HG03469 (cell line): ENCODE measurements at regions not wholly inside any gene's neighbourhood (a gene's known extent, or its start where the extent isn't known, plus 50 kb on each side); places are given as distances from the start of the nearest gene placed in this dataset.
"Not testable (repeated sequence)": the region's sequence is repeated elsewhere in the genome, so short reads cannot be mapped to it uniquely, and the experiment has no call there.

Experiments
- ATAC-seq: cut with Tn5 transposase; IDR thresholded peaks from one replicate; pipeline ENCODE4 v1.9.1; 2021; ENCODE audit warnings: mild to moderate bottlenecking, moderate library complexity, moderate number of reproducible peaks; ENCODE audit not compliant: unreplicated experiment

DNA sequence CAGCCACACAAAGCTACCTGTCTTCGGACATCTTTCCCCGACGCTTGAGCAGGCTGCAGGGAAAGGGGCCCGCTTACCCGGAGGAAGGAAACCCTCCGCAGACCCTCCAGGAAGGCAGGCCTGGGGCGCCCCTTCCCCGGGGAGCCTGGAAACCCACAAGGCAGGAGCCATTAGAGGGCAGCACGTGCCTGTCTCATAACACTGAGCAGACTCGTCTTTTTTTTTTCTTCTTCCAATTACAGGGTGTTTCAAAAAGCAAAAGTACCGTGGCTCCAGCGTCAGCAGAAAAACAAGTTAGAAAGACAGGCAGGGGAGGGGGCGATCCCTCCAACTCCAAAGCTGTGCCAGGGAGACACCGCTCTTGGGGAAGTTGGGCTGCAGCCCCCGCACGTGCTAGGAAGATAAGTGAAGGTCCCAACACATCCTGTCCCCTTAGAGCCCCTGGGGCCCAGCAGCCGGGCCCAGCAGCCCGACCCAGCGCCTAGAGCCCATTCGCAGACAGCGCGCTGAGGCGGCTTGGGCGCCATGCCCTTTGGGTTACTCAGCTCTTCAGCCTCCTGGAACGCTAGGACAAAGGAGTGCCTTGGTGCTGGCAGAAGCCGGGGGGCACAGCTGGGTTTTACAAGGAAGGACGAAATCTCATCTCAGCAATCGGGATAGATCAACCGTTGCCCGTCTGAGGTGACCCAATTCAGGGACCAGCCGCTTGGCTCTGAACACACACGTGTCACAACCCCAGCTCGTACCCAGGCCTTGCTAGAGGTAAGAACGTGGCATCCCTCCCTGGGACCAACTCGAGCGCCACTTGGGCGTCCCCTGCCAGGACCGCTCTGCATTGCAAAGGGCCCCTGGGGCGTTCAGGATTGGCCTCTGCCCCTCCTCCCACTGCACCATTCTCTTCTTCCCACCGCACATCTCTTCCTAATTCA lies 136.3 kb downstream of the LY86 start:
- ATAC-seq: no peak

DNA sequence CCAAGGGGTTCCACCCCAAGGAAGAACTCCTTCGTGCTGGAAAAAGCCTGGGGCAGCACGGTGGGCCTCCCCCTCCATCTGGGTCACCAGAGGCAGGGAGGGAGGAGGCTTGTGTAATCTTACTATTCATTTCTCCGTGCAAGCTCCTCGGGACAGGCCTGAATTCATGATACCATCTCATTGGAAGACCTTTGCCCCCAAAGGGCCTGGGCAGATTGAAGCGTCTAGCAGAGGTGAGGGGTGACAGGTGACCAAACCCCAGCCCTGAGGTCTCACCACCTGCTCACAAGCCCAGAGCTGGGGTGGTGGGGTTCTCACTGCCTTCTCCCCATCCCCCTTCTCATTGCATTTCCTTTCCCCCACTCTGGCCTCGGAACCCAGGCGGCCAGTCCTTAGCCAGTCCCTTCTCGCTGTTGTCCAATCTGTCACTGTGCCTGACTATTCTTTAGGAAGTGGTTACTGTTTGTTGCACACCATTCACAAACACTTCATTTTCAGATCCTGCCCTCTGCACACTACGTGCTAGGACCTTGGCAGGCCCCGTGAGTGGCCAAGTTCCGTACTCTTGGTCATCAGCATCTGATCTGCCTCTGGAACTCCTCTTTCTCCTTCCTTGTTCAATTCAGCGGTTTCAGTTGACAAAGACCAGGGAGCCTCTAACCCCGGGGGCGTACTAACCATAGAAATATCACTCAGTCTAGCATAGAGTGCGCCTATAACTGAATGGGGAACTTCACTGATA lies 137.1 kb downstream of the LY86 start:
- no peak for ATAC-seq

DNA sequence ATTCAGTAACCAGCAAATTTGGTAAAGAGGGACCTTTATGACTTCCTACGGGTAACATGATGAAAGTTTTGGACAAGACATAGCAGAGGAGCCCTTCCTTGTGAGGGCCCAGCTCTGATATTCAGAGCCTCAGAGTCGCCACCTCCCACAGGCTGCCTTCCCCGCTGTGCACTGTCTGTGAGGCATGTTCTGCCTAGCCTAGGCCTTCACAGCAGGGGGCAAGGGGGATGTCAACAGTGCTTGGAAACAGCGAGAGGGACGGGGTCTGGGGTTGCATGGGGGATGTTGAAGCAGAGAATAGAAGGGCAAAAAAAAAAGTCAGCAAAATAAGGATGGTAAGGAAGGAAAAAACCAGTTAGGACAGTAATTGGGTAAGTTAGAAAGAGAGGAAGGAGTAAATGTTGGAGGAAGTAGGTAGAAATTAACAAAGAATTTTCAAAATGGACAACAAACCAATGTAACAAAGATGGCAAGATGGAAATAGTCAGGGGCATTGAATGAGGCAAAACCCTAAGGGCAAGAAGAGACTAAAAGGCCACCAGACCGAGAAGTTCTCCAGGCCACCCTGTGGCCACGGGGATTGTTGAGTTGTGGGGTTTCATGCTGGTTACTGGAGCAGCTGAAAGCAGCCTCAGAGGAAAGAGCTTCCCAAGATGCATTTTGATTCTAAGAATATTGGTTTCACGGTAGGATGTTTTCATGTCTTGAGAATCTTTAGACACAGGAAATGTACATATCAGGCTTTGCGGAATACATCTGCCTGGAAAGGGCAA lies 139.8 kb downstream of the LY86 start:
- no peak for ATAC-seq

DNA sequence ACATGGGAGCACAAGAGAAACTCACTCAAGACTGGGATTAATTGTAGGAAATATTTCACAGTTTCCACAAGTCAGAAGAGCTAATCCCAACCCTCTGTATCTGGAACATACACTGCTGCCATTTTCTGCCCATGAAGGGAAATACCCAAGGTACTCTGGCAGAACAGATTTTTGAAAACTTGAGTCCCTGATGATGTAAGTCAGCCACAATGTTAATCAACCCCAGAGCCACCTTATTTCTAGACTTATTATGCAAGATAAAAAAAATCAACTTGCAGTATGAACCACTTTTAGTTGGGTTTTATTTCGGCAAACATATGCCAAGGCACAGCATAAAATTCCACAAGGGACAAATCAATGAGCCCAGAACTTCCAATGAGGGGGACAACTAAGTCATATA lies 141.5 kb downstream of the LY86 start:
- no peak for ATAC-seq

DNA sequence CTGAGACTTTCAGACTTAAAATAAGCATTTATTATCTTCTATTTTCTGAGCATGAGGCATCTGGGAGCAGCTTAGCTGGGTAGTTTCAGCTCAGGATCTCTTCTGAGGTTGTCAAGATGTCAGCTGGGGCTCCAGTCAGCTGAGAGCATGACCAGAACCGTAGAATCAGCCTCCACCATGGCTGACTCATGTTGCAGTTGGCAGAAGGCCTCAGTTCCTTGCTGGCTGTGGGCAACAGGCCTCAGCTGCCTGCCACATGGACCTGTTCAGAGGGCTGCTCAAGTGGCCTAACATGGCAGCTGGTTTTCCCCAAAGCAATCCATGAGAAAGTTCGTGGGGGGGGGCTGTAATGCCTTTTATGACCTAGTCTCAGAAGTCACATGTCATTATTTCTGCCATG lies 142.3 kb downstream of the LY86 start:
- no peak for ATAC-seq

DNA sequence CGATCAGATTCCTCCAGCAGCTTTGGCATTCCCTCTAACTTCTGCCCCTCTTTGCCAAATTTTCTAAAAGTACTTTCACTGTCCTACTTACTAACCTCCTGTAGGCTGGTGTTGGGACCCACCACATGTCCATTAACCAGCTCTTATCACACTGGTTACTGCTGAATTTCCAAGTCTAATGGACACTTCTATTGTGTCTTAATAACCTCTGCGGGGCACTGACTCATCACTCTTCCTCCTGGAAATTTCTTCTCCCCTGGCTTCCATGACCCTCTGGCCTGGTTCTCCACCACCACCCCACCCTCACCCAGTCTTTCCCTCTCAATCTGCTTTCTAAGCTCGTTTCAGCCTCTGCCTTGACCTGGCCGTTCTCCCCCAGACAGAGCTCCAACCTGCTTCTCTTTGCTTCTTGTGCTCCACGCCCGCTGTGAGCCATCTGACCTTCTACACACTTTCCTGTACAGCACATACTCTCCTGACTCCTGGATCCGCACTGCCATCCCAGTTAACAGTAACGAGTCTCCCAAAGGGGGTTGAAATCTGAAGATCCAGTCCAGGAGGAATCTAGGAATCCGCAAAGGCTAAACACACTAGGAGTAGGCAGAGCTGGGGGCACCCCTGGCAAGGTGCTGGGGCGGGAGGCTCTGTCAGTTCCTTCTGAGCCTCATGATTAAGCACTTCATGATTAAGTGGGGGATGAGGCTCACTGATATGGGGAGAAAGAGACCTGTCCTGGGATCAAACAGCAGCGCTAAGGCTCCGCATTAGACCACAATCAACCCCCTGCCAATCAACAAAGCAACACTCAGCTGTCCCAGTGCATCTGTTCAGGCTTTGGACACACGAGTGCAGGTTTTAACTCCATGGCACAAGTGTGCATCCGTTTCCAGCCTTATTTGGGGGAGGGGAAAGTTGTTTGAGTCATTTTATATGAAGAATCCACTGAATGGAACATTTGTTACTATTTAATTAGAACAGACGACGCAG lies 146.3 kb downstream of the LY86 start:
- no peak for ATAC-seq

DNA sequence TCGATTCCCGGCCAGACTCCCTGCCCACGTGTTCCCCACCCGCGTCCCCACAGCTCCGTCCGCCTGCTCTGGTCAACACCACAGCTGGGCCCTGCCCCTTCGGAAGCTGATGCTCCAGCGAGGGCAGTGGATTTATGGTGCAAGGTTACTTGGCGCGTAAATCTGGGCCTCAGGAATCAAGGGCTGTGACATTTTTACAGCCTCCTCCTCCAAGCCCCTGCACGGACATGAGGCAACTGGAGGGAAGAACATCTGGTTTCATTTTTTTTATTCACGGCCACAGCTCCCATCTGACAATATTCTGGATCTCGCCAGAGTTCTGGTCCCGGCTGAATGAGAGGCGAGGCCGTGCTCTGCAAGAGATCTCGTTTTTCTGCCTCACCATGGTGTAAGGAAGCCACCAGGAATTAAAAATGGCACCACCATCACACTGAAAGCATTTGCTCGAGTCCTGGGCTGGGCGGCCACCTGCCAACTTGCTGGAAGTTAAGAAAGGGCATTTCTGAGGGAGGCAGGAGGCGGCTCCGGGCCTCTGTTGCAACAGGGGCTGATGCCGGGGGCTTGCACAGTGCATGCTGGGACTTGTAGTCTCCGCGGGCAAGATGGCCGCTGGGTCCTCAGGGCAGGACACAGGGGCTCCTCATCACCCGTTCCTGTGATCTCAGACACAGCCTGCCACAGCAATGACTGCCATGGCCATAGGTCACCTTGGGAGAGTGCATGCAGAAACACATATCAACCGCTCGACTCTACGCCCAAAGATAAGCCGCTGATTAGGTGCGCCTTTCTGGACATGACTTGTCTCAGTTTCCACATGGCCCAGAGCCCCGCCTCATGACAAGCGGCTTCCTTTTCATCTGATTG lies 148.5 kb downstream of the LY86 start:
- ATAC-seq: no peak

DNA sequence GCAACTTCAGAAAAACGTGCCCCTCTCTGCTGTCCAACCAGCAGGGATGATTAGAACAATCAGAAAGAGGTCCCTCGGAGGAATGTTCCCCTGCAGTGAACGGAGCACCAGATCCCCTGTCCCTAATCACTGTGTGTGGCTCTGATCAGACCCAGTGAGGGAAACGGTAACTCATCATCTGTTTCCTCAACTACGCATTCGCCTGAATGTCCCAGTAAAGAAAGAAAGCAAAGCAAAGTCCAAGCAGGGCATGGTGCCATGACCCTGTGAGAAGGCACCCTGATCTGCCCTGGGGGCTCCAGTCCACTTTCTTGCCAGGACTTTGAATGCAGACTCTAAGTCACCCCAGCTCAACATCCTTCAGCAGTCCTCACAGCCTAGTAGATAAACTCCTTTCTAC lies 149.2 kb downstream of the LY86 start:
- no peak for ATAC-seq

DNA sequence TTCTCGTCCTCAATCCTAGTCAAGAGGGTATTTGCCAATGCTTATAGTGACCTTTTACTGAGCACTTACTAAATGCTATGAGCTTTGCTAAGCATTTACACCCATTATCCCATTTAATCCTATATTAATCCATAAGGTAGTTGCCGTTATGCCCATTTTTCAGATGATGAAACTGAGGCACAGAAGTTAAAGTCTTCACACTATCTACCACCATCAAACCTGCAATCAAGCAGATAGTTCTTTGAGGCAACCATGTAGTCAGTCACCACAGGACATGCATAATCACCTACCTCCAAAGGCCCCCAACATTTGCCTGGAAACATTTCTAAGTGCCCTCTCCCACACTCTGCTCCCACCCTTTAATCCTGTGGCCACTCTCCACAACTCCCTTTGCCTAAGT lies 149.6 kb downstream of the LY86 start:
- ATAC-seq: no peak

DNA sequence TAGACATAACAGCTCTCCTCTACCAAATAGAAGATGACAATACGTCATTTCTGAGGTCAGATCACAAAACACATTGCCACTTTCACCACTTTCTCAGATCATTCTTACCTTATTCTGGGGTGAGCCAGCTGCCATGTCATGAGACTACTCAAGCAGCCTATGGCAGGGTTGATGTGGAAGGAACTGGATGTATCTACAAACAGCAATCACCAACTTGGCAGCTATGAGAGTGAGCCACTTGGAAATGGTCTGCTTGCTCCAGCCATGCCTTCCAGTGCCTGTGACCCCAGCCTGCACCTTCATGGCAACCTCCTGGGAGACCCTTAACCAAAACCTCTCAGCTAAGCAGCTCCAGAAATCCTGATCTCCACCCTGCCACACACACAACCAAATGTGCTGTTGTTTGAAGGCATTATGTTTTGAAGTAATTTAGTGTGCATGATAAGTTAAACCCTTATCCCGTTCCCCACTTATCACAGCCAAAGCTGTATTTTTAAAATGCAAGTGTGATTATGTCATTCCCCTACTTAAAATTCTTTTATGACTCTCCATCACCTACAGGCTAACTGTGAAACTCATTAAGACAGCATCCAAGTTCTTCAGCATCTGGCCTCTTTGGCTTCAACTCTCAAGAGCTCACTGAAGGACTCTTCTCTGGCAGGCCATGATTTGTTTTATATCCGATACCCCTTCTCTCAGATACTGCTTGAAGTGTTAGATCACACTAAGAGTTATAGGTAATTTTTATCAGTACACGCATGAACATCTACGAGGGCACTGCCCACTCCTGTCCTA lies 150.6 kb downstream of the LY86 start:
- no peak for ATAC-seq

DNA sequence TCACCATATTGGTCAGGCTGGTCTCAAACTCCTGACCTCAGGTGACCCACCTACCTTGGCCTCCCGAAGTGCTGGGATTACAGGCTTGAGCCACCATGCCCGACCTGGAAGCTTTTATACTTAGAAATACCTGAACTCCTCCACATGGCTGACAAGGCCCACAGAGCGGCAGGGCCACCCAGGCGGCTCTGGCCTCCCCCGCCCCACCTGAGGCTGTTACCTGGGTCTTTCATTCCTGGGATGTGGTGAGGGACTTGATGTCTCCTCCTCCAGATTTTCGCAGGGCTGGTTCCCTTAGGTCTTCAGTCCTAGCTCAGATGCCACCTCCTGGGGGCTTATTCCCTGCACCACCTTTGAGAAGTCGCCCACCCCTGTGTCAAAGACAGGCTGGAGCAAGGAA lies 152.1 kb downstream of the LY86 start:
- ATAC-seq: no peak

DNA sequence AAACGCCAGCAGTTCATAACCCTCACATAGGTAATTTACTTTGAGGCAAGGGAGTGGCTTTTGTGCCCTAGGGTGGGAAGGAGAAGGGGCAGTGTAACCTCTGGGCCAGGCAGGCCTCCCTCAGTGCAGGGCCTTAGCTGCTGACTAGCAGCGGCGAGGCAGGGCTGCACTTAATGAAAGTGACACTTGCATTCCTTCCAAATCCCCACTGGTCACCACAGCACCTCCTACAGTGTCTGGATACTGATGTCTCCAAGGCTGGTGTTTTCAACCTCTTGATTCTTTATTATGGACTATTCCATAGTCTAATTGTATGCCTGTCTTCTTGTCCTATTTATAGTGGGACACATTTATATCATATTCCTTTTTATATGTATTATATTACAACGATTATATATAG lies 152.7 kb downstream of the LY86 start:
- no peak for ATAC-seq

DNA sequence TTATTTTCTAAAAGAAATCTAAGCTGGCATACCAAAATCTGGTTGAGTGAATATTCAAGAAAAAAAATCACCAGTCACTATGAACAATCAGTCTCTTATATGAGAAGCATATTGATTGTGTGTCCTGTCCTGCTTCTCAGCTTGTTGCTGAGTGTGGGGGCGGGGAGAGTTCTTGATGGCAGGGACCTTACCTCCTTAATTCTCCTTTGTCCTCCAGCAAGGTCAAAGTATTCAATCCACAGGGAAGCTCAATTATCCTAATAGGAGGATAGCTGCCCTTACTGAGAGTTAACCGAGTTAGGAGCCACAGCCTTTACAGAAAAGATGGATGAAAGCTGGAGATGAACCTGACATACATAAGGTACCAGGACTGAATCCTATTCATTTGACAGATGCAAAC lies 154.0 kb downstream of the LY86 start:
- ATAC-seq: no peak

DNA sequence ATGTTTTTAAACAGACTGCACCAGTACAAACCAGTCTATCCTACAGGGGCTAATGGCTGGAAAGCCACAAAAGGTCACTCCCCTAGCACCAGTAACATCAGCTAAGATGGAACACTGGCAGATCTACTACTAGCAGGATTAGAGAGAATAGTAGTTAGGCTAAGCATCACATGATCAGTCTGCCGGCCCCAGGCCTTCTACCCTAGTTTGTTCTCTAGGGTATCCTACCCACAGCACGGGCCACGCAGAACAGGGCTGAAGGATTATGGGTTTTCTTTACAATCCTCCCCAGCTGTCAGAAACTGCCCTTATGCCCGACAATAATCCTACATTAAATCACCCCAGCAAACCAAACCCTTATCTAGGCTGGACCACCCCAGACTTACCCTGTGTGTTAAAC lies 156.0 kb downstream of the LY86 start:
- no peak for ATAC-seq

DNA sequence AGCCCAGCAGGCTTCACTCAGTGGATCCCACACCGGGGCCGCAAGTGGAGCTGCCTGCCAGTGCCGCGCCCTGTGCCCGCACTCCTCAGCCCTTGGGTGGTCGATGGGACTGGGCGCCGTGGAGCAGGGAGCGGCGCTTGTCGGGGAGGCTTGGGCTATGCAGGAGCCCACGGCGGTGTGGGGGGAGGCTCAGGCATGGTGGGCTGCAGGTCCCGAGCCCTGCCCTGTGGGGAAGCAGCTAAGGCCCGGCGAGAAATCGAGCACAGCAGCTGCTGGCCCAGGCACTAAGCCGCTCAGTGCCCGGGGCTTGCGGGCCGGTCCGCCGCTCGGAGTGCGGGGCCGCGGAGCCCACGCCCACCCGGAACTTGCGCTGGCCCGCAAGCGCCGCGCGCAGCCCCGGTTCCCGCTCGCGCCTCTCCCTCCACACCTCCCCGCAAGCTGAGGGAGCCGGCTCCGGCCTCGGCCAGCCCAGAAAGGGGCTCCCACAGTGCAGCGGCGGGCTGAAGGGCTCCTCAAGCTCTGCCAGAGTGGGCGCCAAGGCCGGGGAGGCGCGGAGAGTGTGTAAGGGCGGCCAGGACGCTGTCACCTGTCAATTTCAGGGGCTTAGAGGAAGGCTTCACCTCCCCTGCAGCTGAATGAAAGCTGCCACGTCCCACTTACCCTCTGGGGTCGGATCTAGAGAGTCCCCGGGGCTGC lies 157.3 kb downstream of the LY86 start:
- not testable (repeated sequence) for ATAC-seq

DNA sequence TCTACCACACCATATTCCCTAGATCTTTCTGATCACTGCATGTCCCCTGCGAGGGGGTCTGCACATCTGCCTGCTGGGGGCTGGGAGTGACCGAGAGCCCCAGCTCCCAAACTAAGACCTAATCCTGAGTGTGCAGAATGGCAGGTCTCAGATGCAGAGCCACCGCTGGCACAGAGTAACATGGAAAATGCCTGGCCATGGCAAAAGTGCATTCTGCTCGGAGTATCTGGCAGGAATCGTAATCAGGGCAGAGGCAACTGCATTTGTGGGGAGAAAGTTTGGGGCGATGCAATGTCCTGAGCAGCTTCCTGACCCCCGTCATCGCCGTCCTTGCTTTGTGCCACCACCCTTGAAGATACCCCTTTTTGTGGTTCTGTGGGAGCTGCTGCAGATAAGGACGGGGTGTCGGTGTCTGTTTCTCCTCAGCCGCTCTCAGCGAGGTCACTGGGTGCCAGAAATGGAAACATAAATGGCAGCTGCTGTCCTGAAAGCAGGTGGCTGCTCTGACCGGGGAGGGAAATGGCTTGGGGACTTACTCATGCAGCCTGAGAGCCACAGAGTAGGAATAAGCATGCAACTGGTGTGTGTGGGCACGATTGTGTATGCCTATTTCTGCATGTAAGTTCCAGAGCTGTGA lies 157.9 kb downstream of the LY86 start:
- no peak for ATAC-seq

DNA sequence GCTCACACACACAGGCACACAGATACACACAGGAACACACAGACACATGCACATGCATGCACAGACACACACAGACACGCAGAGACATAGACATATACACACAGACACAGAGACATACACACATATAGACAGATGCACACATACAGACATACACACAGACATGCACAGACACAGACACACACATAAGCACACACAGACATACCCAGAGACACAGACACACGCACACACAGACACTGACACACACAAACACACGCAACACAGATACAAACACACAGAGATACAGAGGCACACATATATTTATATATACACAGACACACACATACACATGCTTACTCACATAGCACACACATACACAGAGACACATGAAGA lies 158.4 kb downstream of the LY86 start:
- ATAC-seq: no peak

DNA sequence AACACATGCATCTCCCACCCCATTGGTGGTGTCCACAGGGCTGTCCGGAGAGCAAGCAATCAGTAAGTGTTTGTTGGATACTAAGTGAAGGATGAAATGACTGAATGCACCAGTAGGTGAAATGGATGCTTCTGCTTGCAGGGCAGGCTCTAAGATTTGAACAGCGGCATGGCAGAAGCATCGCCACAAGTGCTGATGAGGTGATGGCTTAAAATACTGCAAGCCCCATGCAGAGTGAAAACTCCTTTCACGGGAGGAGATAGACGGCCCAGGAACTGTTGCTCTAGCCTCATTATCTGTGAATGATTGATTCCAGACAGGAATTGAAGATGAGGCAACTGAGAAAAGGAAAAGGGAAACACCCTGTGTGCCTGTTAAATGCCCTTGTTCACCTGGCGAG lies 158.9 kb downstream of the LY86 start:
- ATAC-seq: no peak
